GM12801 (cell line): ENCODE measurements at regions not wholly inside any gene's neighbourhood (a gene's known extent, or its start where the extent isn't known, plus 50 kb on each side); places are given as distances from the start of the nearest gene placed in this dataset.

Experiments used
- CTCF ChIP-seq: IDR thresholded peaks from one replicate; pipeline ENCODE4 v1.5.1; 2011; ENCODE audit warnings: control low read depth; ENCODE audit not compliant: insufficient read length; ENCODE audit errors: extremely low read depth

GRCh38 chr13:106810069-106810468 lies 242.1 kb upstream of the ARGLU1 start:
- no peak for TF ChIP-seq CTCF

- TF ChIP-seq CTCF = no peak
Observed at GRCh38 chr13:106804991-106805390, 237.1 kb upstream of the ARGLU1 start.

GRCh38 chr13:106802917-106803316 lies 235.0 kb upstream of the ARGLU1 start:
- no peak for TF ChIP-seq CTCF

- no peak for TF ChIP-seq CTCF
Observed at GRCh38 chr13:106799781-106800335, 231.9 kb upstream of the ARGLU1 start.

GRCh38 chr13:106797081-106797640 lies 229.2 kb upstream of the ARGLU1 start:
- no peak for TF ChIP-seq CTCF

- TF ChIP-seq CTCF = no peak
Observed at GRCh38 chr13:106796280-106797047, 228.5 kb upstream of the ARGLU1 start.

GRCh38 chr13:106795847-106796246 lies 227.9 kb upstream of the ARGLU1 start:
- no peak for TF ChIP-seq CTCF
